ENCODE measurements at regions not wholly inside any gene's neighbourhood (a gene's known extent, or its start where the extent isn't known, plus 50 kb on each side); places are given as distances from the start of the nearest gene placed in this dataset.

DNA sequence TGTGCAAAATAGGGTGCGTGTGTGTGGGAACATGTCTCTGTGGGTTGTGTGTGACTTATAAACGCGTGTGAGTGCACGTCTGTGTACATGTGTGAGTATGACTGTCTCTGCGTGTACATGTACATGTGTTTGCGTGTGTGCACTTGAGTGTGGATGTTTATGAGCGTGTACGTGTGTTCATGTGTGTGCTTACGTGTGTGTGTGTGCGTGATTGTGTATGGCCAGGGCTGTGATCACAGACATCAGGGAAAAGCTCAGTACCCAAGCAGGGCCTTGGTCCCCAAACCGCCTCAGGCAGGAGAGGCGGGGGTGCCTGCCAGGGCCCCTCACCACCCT is 326.3 kb upstream of the DIO3 start:
- Histone ChIP-seq H3K36me3 (ENCODE audit: control insufficient read depth, insufficient read depth, low read length) (no peaks in the 10 kb centered on the region), H3K27me3 (ENCODE audit: control insufficient read depth, insufficient read depth, low read length) (no peaks in the 10 kb centered on the region), H3K4me3 (ENCODE audit: low read length) (no peak overlapping the region), H3K27ac (ENCODE audit: low read length) (no peak overlapping the region), H3K9me3 (ENCODE audit: control insufficient read depth, insufficient read depth, low read length) (no peaks in the 10 kb centered on the region), H3K4me1 (ENCODE audit: control insufficient read depth, insufficient read depth, low read length) (peaks cover 3% of the 10 kb centered on the region; the same call in 1 of the 2 replicates)
- no peak for DNase-seq (ENCODE audit: low read depth, low spot score)
- WGBS (ENCODE audit: insufficient coverage, insufficient read length) = 100% methylated on average over 3 of the region's 12 CpGs

DNA sequence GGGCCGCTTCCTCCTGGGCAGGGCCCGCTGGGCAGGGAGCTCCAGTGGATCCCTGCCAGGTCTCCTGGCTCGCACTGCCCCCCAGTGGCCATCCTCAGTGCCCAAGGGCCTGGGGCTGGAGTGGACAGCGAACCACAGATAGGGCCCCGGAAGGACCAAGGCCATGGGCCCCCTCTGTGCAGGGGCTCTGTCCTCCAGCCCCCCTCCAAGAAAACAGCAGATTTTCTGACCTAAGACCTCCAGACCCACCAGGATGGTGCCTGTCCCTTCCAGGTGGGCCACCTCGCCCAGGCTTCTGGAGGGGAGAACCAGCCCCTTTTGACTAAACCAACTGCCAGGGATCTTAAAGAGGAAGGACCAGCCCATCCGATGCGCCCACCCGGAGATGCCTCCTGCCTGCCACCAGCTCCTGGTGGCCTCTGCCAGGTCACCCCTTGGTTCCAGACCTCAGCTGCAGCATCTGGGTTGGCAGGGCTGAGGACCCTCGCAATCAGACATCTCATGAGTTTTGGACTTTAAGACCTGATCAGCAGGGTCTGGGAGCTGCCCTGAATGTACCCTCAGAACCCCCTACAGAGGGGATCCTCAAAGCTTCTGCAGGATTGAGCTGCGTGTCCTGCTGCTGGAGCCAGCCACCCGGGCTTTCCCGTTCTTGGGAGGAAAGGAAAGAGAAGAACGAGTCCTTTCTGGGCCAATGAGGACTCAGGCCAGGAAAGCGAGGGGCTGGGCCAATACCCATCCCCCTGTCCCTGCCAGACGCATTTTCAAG is 325.8 kb upstream of the DIO3 start:
- no CpG with 5 or more reads among the region's 16 CpGs for WGBS (ENCODE audit: insufficient coverage, insufficient read length)
- H3K27me3 ChIP-seq (ENCODE audit: control insufficient read depth, insufficient read depth, low read length) = no peaks in the 10 kb centered on the region
- no peak overlapping the region for H3K4me3 ChIP-seq (ENCODE audit: low read length)
- no peaks in the 10 kb centered on the region for H3K9me3 ChIP-seq (ENCODE audit: control insufficient read depth, insufficient read depth, low read length)
- H3K36me3 ChIP-seq (ENCODE audit: control insufficient read depth, insufficient read depth, low read length) = no peaks in the 10 kb centered on the region
- H3K27ac ChIP-seq (ENCODE audit: low read length) = no peak overlapping the region
- H3K4me1 ChIP-seq (ENCODE audit: control insufficient read depth, insufficient read depth, low read length) = peaks cover 3% of the 10 kb centered on the region; the same call in 1 of the 2 replicates
- DNase-seq (ENCODE audit: low read depth, low spot score) = no peak

- Histone ChIP-seq H3K27ac (ENCODE audit: low read length) (no peak overlapping the region), H3K36me3 (ENCODE audit: control insufficient read depth, insufficient read depth, low read length) (no peaks in the 10 kb centered on the region), H3K4me1 (ENCODE audit: control insufficient read depth, insufficient read depth, low read length) (peaks cover 3% of the 10 kb centered on the region; the same call in 1 of the 2 replicates), H3K27me3 (ENCODE audit: control insufficient read depth, insufficient read depth, low read length) (no peaks in the 10 kb centered on the region), H3K9me3 (ENCODE audit: control insufficient read depth, insufficient read depth, low read length) (no peaks in the 10 kb centered on the region), H3K4me3 (ENCODE audit: low read length) (no peak overlapping the region)
- no peak for DNase-seq (ENCODE audit: low read depth, low spot score)
- no CpG with 5 or more reads among the region's 15 CpGs for WGBS (ENCODE audit: insufficient coverage, insufficient read length)
Observed at GRCh38 chr14:101236496-101237251, 324.6 kb upstream of the DIO3 start.

- H3K4me3 ChIP-seq (ENCODE audit: low read length) = no peak overlapping the region
- no peaks in the 10 kb centered on the region for H3K36me3 ChIP-seq (ENCODE audit: control insufficient read depth, insufficient read depth, low read length)
- H3K27ac ChIP-seq (ENCODE audit: low read length) = no peak overlapping the region
- no CpG with 5 or more reads among the region's 9 CpGs for WGBS (ENCODE audit: insufficient coverage, insufficient read length)
- H3K27me3 ChIP-seq (ENCODE audit: control insufficient read depth, insufficient read depth, low read length) = no peaks in the 10 kb centered on the region
- DNase-seq (ENCODE audit: low read depth, low spot score) = no peak
- H3K9me3 ChIP-seq (ENCODE audit: control insufficient read depth, insufficient read depth, low read length) = no peaks in the 10 kb centered on the region
- H3K4me1 ChIP-seq (ENCODE audit: control insufficient read depth, insufficient read depth, low read length) = peaks cover 3% of the 10 kb centered on the region; the same call in 1 of the 2 replicates
Observed at GRCh38 chr14:101237252-101237616, 324.1 kb upstream of the DIO3 start.

DNA sequence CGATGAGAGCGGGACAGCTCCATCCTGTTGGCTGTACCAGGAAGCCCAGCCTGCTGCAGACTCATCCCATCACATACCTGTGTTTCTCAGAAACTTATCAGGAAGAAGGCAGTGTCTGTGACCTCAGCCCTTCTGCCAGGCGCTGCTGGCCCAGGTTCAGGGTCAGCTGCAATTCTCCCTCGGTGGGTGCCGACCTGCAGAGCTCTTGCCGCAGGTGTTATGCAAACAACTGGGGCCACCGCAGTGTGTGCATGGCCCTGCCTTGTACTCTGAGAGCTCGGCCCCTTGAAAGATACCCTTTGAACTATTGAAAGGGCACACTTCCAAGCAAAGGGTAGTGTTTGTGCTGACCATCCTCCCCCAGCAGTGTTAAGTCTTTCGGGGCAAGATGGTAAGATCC is 322.2 kb upstream of the DIO3 start:
- H3K4me3 ChIP-seq (ENCODE audit: low read length) = no peak overlapping the region
- 0 out of 2 replicates have a peak, but pooled peaks cover 3% of the 10 kb centered on the region for H3K4me1 ChIP-seq (ENCODE audit: control insufficient read depth, insufficient read depth, low read length)
- H3K9me3 ChIP-seq (ENCODE audit: control insufficient read depth, insufficient read depth, low read length) = no peaks in the 10 kb centered on the region
- no peaks in the 10 kb centered on the region for H3K36me3 ChIP-seq (ENCODE audit: control insufficient read depth, insufficient read depth, low read length)
- DNase-seq (ENCODE audit: low read depth, low spot score) = no peak
- no CpG with 5 or more reads among the region's 9 CpGs for WGBS (ENCODE audit: insufficient coverage, insufficient read length)
- H3K27ac ChIP-seq (ENCODE audit: low read length) = no peak overlapping the region
- no peaks in the 10 kb centered on the region for H3K27me3 ChIP-seq (ENCODE audit: control insufficient read depth, insufficient read depth, low read length)

- H3K36me3 ChIP-seq (ENCODE audit: control insufficient read depth, insufficient read depth, low read length) = no peaks in the 10 kb centered on the region
- WGBS (ENCODE audit: insufficient coverage, insufficient read length) = no CpG with 5 or more reads among the region's 2 CpGs
- H3K4me1 ChIP-seq (ENCODE audit: control insufficient read depth, insufficient read depth, low read length) = no peaks in the 10 kb centered on the region
Observed at GRCh38 chr14:101241147-101241546, 320.1 kb upstream of the DIO3 start.

DNA sequence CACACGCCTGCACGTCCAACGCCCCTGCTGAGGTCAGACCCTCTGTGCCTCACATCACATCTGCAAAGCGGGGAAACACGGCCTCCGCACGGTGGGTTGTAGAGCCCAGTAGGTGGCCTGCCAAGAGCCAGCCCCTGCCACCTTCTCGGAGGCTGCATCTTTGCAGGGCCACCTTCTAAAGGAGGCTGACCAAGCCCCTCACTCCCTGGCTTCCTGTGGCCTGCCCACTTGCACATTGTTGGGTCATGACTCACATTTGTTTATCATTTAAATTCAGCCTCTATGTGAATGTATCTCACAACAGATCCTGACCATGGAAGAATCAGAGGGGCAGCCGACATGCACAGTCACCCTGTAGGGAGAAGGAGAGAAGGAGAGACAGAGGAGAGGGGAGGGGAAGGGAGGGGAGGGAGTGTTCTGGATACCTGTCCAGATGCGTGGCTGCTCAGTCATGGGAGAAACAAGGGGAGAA is 319.5 kb upstream of the DIO3 start:
- no peaks in the 10 kb centered on the region for H3K36me3 ChIP-seq (ENCODE audit: control insufficient read depth, insufficient read depth, low read length)
- DNase-seq (ENCODE audit: low read depth, low spot score) = no peak
- WGBS (ENCODE audit: insufficient coverage, insufficient read length) = no CpG with 5 or more reads among the region's 10 CpGs

More at GRCh38 chr14:101241147-101241546, 320.1 kb upstream of the DIO3 start:
- no peak for DNase-seq (ENCODE audit: low read depth, low spot score)
- no peaks in the 10 kb centered on the region for H3K9me3 ChIP-seq (ENCODE audit: control insufficient read depth, insufficient read depth, low read length)
- H3K27me3 ChIP-seq (ENCODE audit: control insufficient read depth, insufficient read depth, low read length) = no peaks in the 10 kb centered on the region
- no peak overlapping the region for H3K4me3 ChIP-seq (ENCODE audit: low read length)
- no peak overlapping the region for H3K27ac ChIP-seq (ENCODE audit: low read length)

DNA sequence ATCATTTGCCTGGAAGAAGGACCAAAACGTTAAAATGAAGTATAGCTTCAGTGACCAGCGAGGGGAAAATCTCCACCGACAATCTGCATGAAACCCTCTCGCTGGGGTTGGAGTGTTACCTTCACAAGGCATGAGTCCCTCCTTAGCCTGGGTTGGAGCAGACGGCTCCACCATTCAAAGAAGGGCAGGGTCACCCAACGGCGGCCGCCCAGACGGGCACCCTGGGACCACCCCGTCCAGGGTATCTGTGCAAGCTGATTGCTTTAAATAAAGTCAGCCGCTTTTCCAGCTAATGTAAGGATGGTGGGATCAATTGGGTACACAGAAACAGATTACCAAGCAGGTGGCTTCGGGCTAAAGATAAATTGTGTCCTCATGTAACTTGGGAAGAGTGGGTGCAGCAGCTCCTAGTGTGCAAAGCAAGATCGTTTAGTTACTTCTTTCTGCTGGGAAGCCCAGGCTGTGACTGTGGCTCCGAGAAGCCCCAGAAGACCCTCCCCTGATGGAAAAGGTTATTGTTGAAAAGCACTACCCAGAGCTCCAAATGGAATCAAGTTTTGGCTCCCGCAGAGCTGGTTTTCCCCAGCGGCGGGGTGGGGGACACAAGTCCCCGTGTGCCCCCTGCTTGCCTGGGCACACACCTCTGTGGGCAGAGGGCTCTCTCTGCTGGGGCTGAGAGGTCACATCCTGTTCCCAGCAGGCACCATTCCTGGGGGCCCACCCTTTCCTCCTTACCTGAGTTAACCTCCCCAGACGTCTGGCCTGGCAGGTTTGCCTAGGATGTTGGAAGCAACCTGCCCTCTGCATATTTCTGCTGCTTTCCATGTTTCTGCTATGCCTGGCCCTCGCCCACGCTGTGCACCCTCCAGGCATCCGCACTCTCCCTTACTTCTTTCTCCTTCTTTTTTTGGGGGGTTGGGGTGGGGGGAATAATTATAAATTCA is 318.6 kb upstream of the DIO3 start:
- Histone ChIP-seq H3K27ac (ENCODE audit: low read length) (no peak overlapping the region), H3K27me3 (ENCODE audit: control insufficient read depth, insufficient read depth, low read length) (no peaks in the 10 kb centered on the region), H3K36me3 (ENCODE audit: control insufficient read depth, insufficient read depth, low read length) (no peaks in the 10 kb centered on the region), H3K4me1 (ENCODE audit: control insufficient read depth, insufficient read depth, low read length) (no peaks in the 10 kb centered on the region), H3K4me3 (ENCODE audit: low read length) (no peak overlapping the region), H3K9me3 (ENCODE audit: control insufficient read depth, insufficient read depth, low read length) (no peaks in the 10 kb centered on the region)
- no CpG with 5 or more reads among the region's 22 CpGs for WGBS (ENCODE audit: insufficient coverage, insufficient read length)
- no peak for DNase-seq (ENCODE audit: low read depth, low spot score)

More for the DNA sequence above, 319.5 kb upstream of the DIO3 start:
- H3K4me1 ChIP-seq (ENCODE audit: control insufficient read depth, insufficient read depth, low read length) = no peaks in the 10 kb centered on the region
- no peaks in the 10 kb centered on the region for H3K9me3 ChIP-seq (ENCODE audit: control insufficient read depth, insufficient read depth, low read length)
- H3K4me3 ChIP-seq (ENCODE audit: low read length) = no peak overlapping the region
- H3K27me3 ChIP-seq (ENCODE audit: control insufficient read depth, insufficient read depth, low read length) = no peaks in the 10 kb centered on the region
- no peak overlapping the region for H3K27ac ChIP-seq (ENCODE audit: low read length)

DNA sequence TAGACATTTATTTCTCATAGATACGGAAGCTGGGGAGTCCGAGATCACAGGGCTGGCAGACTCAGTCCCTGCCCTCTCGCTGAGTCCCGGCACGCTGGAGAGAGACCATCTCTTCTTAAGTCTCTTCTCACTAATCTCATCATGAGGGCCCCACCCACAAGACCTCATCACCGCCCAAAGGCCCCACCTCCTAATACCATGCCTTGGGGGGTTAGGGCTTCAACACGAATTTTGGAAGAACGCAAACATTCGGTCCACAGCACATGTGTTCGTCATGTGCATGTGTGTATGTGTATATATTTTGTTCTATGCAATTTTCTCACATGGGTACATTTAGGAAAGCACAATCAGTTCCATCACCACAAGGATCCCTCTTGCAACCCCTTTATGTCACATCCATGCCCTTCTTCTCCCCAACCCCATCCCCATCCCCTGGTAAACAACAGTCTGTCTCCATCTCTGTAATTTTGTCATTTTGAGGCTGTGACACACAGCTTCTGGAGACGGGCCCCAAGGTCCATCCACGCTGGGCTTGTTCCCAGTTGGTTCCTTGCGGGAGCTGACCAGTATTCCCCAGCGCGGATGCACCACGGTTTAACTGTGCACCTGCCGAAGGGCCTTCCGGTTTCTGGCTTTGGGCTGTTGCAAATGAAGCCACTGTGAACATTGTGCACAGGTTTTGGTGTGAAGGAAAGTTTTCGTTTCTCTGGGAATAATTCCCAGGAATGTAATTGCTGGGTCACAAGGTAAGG is 317.5 kb upstream of the DIO3 start:
- no peaks in the 10 kb centered on the region for H3K9me3 ChIP-seq (ENCODE audit: control insufficient read depth, insufficient read depth, low read length)
- no peaks in the 10 kb centered on the region for H3K27me3 ChIP-seq (ENCODE audit: control insufficient read depth, insufficient read depth, low read length)
- no peaks in the 10 kb centered on the region for H3K4me1 ChIP-seq (ENCODE audit: control insufficient read depth, insufficient read depth, low read length)
- H3K27ac ChIP-seq (ENCODE audit: low read length) = no peak overlapping the region
- no peak overlapping the region for H3K4me3 ChIP-seq (ENCODE audit: low read length)
- WGBS (ENCODE audit: insufficient coverage, insufficient read length) = no CpG with 5 or more reads among the region's 19 CpGs
- no peaks in the 10 kb centered on the region for H3K36me3 ChIP-seq (ENCODE audit: control insufficient read depth, insufficient read depth, low read length)
- no peak for DNase-seq (ENCODE audit: low read depth, low spot score)
